Tongue (tissue), 1 donor: ENCODE measurements at regions not wholly inside any gene's neighbourhood (a gene's known extent, or its start where the extent isn't known, plus 50 kb on each side); places are given as distances from the start of the nearest gene placed in this dataset.
"Not testable (repeated sequence)": the region's sequence is repeated elsewhere in the genome, so short reads cannot be mapped to it uniquely, and the experiment has no call there.

ENCODE experiments used
- DNase-seq: peaks from one replicate; pipeline ENCODE4 v3.0.0-alpha.2; 2015

DNA sequence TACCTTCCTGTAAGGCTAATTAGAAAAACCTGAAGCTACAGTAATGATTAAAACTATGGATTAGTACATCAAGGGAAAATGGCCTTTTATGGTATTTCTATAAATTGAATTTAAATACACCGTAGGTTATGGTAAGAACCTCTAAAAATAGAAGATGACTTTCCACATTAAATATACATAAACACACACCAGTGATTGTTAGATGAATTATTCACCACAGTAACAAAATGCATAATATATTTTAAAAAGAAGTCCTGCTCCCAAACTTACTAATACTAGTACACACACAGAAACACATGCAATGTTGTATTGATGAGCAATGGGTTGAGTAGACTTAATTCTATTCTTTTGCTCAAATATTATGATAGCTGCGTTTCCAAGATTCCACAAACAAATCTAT, 277.9 kb upstream of the ANKRD50 start:
- no peak for DNase-seq

DNA sequence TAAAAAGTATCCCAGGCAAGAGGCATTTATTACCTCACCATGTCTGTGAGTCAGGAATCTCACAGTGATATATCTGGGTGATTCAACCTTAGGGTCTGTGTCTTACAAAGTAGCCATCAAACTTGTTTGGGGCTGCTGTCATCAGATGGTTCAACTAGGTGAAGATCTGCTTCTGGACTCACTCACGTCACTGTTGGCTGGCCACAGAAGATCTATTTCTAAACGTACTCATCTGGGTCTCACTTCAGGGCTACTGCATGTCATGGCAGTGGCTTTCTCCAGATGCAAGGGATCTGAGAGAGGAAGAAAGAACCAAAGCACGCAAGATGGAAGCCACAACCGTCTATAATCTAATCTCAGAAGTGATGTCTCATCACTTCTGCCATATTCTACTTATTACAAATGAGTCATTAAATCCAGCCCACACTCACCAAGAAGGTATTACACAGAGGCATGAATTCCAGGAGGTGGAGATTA, 267.8 kb upstream of the ANKRD50 start:
- DNase-seq, result no peak

DNA sequence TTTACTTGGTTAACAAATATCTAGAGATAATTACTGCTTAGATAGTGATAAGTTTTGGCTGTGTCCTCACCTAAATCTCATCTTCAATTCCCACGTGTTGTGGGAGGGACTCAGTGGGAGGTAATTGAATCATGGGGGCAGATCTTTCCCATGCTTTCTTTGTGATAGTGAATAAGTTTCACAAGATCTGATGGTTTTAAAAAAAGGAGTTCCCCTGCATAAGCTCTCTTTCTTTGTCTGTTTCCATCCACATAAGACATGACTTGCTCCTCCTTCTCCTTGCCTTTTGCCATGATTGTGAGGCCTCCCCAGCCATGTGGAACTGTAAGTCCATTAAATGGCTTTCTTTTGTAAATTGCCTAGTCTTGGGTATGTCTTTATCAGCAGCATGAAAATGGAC, 266.0 kb upstream of the ANKRD50 start:
- DNase-seq, result not testable (repeated sequence)

DNA sequence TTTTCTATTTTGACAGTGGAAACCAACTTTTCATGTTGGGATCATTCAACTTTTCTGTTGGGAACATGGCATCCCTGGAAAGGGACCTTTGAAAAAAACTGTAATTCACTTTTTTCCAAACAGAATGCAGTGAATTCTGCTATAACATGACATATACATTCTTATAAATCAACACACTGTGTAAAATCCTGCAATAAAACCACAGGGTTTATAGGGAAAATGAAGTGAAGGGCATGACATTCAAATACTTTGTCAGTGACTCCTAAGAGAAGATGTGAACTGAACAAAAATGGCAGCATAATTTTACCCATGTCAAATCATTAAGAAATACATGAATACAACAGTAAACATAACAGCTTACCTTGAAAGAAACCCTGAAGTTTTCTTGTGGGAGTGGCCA, 264.5 kb upstream of the ANKRD50 start:
- DNase-seq, result no peak

DNA sequence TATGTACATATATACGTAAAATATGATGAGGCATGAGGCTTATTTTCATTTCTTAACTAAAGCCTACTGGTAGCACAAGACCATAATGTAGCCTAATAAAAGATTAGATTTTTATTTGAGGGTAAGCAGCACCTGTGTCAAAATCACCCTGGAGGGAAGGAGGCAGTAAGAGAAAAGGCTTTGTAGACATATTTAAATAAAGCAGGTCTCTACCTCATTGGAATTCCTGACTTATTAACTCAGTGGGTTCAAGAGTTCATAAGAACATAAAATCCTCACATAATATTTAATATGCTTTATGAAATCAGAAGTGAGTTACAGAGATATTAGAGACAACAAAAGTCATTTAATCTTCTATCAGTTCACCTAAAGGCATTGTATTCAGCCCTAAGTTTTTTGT, 261.6 kb upstream of the ANKRD50 start:
- DNase-seq, result no peak

DNA sequence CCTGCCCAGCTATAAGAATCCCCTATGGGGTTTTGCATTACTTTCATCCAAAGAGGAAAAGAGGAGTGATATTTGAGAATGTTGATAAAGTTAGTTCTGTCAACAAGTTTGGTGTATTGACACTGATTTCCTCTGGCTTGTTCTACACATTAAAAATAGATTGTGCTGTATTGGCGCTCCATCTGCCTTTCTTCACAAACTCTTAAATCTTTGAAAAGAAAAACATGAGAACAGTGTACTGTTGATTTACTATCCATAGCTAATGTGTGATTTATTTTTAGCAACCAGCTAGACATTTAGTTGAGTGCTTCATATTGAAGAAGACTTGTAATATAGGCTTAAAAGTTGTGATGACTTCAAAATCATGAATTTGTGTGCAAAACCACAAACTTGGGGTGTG, 261.2 kb upstream of the ANKRD50 start:
- peak; percentile 11 for DNase-seq

DNA sequence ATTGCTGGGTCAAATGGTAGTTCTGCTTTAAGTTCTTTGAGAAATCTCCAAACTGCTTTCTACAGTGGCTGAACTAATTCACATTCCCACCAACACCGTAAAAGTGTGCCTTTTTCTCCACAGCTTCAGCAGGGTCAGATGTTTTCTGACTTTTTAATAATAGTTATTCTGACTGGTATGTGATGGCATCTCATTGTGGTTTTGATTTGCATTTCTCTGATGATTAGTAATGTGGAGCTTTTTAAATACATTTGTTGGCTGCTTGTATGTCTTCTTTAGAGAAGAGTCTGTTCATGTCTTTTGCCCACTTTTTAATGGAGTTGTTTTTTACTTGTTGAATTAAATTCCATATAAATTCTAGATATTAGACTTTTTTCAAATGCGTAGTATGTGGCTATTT, 257.5 kb upstream of the ANKRD50 start:
- DNase-seq, result no peak

DNA sequence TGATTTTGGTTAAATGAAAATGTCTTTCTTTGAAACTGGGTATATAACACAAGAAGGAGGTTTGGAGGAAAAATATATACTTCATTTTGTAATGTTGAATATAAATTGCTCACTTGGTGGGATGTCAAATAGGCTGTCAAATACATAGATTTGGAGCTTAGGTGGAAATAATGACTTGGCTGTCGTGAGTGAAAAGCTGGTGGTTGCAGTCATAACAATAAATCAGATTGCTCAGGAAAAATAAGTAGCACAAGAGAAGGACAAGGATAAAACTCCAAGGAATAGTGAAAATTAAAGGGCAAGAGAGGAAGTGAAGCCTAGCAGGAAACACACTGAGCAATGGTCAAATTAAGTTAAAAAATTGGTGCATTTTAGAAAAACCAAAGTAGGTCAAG, 253.0 kb upstream of the ANKRD50 start:
- no peak for DNase-seq

DNA sequence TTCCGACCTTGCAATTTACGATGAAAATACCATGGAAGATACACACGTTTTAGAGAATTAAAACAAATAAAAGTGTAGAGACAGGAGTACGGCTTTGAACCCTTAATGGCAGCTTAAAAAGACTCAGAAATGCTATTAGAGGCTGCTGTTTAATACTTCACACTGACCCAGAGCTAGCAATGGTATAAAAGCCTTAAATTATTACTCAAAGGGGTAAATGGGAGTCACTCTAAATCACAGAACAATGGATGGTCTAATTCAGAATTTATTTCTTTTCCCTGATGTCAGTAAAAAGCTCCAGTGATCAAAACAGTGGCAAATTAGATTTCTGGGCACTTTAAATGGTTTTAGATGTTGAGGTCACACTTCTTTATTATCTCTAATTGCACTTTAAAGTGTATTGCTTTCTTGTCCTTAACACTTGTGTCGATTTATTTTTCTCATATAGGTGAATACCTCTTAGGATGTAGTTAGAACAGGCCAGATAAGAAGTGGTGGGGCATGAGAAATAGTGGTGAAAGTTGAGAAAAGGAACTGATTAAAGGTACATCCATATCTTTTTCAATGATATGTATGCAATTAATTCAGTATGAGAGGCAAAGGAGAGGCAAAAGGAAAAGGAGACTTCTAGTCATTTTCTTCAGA, 252.4 kb upstream of the ANKRD50 start:
- DNase-seq, result no peak

DNA sequence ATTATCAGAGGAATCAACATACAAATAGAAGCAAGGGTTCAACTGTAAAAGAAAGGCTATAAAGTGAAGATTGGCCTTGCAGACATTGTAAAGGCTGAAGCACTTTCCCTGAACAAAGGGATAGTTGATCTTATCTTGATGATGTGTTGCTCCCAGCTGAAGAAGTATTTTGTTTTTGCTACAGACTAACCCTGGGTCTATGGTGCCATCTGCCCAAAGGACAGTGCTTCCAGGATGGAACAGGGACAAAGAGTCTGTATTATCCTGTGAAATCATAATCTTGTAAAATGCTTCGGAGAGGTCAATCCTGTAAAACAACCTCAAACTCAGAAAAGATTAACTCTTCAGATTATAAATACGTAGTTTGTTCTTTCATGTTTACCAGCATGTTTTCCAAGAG, 251.7 kb upstream of the ANKRD50 start:
- DNase-seq, result no peak

DNA sequence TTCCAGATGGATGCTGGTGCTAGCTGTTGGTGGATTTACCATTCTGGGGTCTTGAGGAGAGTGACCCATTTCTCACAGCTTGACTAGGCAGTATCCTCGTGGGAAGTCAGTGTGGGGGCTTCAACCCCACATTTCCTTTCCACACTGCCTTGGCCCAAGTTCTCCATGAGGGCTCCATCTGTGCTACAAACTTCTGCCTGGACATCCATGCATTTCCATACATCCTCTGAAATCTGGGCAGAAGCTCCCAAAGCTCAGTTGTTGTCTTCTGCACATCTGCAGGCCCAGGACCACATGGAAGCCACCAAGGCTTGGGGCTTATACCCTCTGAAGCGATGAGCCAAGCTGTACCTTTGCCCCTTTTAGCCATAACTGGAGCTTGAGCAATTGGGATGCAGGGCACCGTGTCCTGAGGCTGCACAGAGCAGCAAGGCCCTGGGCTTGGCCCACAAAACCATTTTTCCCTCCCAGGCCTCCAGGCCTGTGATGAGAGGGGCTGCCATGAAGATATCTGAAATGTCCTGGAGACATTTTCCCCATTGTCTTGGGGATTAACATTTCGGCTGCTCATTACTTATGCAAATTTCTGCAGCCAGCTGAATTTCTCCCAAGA, 248.7 kb upstream of the ANKRD50 start:
- DNase-seq, result no peak

DNA sequence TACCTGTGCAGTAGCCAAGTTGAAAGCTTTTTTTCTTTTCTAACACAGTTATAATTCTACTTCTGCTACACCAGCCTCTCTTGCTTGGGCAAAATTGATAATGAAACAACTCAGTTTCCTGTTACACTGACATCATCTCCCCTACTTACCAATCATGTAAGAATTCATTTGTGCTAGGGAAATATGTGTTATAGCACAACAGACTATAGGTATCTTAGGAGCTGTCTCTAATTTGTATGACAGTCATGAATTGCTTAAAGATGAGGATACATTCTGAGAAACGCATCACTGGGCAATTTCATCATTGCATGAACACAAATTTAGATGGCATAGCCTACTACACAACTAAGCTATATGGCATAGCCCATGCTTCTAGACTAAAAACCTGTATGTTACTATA, 246.3 kb upstream of the ANKRD50 start:
- no peak for DNase-seq

DNA sequence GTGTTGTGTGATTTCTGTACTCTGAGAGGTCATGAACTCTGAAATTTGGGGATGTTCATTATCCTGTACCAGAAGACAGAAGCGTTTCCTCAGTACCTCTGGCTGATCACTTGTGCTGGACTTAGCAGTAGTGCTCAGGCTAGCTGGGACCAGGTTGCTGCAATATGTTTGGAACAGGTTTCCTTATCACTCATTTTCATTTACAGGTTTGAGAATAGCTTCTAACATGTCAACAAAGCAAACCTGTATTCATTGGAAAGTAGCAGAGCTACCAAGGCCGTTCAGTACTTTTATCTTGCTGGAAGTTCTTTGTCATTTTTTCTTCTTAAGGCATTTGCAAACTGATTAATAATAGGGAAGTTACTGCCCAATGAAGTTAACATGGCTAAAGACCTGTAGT, 242.9 kb upstream of the ANKRD50 start:
- DNase-seq, result no peak

DNA sequence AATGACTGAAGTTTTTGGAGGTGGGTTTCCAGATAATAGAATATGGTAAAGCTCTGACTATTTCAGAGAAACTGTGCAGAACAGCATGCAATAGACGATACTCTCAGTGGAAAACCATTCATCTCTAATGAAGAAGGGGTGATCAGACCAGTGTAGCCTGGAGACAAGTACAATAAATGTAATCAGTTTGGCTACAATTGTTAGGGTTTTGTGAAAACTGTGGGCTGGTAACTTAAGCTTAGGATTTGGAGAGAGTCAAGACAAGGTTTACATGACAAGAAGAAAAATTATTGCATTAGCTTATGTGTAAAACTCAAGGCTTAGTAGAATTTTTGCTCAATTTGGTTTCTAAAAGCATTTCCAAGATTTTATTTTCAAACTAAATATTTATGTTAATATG, 241.5 kb upstream of the ANKRD50 start:
- DNase-seq, result no peak

DNA sequence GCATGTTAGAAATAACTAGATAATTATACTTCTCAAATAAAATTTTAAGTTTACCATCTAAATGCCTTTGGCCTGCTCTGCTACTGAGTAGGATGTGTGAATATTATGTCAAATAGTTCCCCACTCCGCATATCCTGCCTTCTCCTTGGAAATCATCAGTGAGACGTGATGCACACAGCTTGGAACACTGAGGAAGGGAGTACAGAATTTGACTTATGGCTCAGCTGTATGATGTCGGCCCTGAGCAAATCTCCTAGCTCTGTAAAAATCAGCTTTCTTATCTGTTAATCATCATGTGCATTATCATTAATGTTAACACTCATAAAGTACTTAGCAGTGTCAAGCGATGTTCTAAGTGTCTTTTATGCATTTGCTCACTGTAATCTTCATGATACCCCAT, 241.0 kb upstream of the ANKRD50 start:
- no peak for DNase-seq

DNA sequence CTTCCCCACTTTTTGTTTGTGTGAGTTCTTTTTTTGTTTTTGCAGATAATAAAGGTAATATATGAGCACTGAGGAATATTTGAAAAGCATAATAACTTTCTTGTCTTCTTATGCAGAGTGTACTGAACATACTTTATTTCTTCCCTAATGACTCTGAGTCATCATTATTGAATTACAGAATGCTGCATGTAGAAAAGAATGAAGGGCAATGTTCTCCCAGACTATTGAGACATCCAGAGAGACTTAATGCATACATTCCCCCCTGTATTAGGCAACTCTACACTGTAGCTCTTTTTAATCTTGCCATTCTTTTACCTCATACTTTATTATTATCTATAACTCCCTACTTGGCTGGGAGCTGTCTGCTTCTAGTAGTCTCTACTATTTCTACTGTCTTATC, 240.5 kb upstream of the ANKRD50 start:
- peak; percentile 23 for DNase-seq

DNA sequence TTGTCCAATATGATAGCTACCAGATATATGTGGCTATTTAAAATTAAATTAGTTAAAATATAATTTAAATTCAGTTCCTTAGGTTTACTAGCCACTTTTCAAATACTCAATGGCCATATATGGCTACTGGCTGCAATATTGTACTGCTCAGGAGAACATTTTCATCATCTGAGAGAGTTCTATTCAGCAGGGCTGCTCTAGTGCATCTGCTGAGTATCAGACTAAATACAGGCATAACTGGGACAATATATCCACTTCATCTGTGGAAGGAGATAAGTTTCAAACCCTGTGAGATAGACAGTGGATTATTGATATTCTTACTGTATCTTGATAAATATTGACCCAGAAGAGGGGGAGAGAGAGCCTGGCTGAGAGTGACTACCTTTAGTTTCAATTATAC, 240.1 kb upstream of the ANKRD50 start:
- no peak for DNase-seq

DNA sequence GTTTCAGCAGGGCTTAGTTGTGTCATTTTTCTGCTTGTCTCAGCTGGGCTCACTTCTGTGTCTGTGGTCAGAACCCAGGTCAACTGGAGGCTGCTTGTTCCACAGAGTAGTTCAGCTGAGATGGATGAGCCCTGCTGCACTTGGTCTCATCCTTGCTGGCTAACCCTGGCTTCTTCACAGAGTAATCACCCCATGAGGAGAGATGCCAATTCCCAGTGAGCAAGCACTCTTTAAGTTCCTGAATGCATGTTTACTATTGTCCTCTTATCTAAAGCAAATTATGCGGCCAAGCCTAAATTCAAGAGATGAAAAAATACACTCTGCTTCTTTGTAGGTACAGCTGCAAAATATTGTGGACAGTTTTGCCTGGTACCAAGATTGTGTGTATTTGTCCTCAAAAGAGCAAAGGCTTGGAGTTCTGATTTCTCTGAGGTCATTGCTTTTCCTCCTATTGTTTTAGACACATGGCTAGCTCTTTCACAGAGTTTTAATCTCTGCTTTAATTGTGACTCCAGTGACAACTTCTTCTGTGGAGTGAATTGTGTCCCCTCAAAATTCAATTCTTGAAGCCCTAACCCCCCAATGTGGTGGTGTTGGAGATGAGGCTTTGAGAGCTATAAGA, 236.6 kb upstream of the ANKRD50 start:
- DNase-seq, result no peak

DNA sequence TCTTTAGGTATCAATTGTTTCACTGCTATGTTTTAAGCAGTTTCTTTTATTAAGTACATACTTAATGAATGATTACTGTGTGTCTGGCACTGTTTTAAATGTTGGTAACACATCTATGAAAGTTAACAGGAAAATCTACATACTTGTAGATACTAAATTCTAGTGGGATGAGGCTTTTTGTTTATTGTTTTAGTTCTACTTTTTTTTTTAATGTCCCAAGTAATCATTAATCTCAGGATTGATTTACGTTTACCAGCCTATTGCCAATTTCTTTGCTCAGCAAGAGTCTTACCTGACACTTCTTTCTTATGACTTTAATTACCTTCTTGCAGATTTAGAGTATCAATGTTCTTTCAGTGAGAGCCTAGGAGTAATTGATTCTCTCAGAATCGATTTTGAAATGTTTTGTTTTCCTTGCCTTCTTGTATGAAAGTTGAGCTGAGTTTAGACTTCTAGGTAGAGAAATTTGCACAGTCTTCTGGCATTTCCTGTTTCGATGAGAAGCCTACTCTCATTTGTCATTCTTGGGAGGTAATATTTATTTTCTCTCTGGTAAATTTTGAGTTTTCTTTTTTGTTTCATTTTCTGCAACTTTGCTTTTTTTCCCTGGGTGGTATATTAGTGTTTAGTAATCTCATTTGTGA, 235.2 kb upstream of the ANKRD50 start:
- DNase-seq, result no peak

DNA sequence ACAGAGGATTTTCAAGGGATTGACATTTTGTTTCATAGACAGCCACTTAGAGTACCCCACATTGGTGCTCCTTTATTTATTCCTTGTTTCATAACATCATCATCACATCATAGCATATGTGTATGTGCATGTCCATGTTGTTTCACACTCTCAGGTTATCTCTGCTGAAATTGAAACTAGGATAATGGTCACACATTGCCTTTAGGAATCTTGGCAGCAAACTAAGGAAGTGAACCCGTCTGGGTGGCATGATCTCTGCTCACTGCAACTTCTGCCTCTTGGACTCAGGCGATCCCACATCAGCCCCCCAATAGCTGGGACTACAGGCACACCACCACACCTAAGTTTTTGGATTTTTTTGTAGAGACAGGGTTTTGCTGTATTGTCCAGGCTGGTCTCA, 234.2 kb upstream of the ANKRD50 start:
- DNase-seq, result no peak

DNA sequence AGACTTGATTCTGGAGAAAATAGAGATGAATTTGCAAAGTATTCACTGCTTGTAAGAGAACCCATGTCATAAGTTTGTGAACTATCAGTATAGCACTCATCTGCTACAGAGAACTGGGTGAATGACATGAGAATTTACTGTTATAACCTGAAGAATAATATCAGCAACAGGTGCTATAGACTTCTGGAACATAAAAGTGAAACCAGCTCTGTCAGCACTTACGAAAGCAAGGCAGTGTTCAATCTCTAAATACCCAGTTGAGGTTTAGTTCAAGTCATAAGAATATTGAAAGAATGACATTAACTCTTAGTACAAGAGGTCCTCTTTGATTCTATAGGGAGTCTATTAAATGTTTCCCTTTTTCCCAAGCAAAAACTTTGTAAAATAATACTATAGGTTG, 232.9 kb upstream of the ANKRD50 start:
- DNase-seq, result no peak

DNA sequence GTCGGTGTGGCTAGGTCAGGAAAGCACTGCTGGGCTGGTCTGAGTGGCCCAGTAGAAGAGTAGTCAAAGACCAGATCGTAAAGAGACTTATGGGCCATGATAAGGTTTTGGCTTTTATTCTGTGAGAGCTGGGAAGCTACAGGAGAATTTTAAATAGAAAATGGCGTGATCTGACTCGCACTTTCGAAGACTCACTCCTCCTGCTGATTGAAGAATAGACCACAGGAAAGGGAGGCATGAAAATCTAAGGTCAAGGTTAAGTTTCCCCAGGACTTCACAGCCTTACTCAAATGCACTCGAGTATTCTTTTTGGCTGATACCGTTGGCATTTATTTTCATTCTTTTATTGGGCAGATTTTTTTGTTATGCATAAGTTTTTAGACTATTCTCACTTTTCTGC, 231.4 kb upstream of the ANKRD50 start:
- DNase-seq, result no peak

DNA sequence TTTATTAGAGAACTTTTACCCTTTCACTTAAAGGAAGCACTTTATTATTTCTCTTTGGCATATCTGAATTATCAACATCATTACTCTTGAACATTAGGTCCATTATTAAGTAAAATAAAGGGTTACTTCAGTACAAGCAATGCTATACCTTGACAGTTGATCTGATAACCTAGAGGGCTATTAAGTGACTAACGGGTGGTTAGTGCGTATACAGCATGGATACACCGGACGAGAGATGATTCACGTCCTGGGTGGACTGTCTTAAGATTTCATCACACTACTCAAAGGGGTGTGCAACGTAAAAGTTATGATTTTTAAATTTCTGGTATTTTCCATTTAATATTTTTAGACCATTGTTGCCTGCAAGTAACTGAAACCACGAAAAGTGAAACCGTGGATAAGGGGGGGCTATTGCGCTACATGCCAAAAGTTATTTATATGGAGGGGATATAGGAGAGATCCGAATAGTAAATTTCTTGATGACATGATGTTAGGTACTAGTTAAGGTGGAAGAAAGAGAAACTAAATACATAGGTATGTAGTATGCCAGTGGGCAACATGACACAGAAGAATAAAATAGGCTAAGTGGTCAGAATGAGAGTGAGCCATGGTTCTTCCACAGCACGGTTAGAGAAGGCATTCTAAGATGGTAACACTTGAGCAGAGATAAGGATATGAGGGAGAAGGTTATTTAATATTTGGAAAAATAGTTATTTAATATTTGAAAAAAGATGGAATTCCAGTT, 230.8 kb upstream of the ANKRD50 start:
- no peak for DNase-seq
